ENCODE measurements at regions not wholly inside any gene's neighbourhood (a gene's known extent, or its start where the extent isn't known, plus 50 kb on each side); places are given as distances from the start of the nearest gene placed in this dataset.
"Not testable (repeated sequence)": the region's sequence is repeated elsewhere in the genome, so short reads cannot be mapped to it uniquely, and the experiment has no call there.

DNA sequence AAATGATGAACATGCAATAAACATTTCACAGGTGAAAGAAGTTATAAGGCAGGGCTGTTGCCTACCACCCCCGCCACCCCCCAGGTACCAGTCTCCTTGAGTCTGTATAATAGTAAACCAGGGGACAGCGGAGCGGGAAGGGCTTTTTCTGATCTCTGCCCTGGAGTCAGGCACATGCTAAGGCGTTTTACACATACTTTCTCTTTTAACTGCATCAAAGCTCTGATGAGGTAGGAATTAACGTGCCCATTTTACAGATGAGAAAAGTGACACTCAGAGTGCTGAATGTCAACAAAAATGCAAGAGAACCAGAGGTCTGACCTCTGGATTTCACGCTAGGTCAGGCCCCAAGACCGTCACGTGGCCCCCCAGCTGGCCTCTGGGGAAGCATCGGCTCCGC is 94.3 kb upstream of the ASB18 start:
- TF ChIP-seq POLR2A (IDR thresholded peaks at IDR 0.05): not testable (repeated sequence)
- TF ChIP-seq, protein P1, sequence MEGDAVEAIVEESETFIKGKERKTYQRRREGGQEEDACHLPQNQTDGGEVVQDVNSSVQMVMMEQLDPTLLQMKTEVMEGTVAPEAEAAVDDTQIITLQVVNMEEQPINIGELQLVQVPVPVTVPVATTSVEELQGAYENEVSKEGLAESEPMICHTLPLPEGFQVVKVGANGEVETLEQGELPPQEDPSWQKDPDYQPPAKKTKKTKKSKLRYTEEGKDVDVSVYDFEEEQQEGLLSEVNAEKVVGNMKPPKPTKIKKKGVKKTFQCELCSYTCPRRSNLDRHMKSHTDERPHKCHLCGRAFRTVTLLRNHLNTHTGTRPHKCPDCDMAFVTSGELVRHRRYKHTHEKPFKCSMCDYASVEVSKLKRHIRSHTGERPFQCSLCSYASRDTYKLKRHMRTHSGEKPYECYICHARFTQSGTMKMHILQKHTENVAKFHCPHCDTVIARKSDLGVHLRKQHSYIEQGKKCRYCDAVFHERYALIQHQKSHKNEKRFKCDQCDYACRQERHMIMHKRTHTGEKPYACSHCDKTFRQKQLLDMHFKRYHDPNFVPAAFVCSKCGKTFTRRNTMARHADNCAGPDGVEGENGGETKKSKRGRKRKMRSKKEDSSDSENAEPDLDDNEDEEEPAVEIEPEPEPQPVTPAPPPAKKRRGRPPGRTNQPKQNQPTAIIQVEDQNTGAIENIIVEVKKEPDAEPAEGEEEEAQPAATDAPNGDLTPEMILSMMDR (IDR thresholded peaks at IDR 0.05): not testable (repeated sequence)
